Uterus (tissue), 2 donors: ENCODE measurements at regions not wholly inside any gene's neighbourhood (a gene's known extent, or its start where the extent isn't known, plus 50 kb on each side); places are given as distances from the start of the nearest gene placed in this dataset.

Experiments
- CTCF ChIP-seq, 4 experiments: fragments of 200-600 bp in 2 of 4; fragments of 450-650 bp in 2 of 4; sonication (generic) in 2 of 4; IDR thresholded peaks; one replicate each; pipeline ENCODE4 v1.5.1; 2016 to 2019; ENCODE audit warnings: antibody characterized with exemption in 4 of 4, mild to moderate bottlenecking in 2 of 4, moderate library complexity in 1 of 4
- POLR2A ChIP-seq, 2 donors: fragments of 450-650 bp; IDR thresholded peaks; one replicate each; pipeline ENCODE4 v1.6.1; 2016; ENCODE audit warnings: antibody characterized with exemption in 2 of 2, mild to moderate bottlenecking in 1 of 2, moderate library complexity in 1 of 2

GRCh38 chr11:119496469-119496868 lies 73.5 kb upstream of the THY1 start:
- TF ChIP-seq CTCF (IDR thresholded peaks at IDR 0.05): no peak
- TF ChIP-seq POLR2A (IDR thresholded peaks at IDR 0.05): no peak
